K562 (cell line): ENCODE measurements at regions not wholly inside any gene's neighbourhood (a gene's known extent, or its start where the extent isn't known, plus 50 kb on each side); places are given as distances from the start of the nearest gene placed in this dataset.

ENCODE experiments used
- ATAC-seq: fragments of 200-7000 bp; cut with Tn5 transposase; 3 replicates; pipeline ENCODE4 v1.9.1; 2020; ENCODE audit warnings: moderate library complexity
- BruUV-seq: library from RNA; stranded (reverse); fragments of 400-500 nt; replicated peaks from 2 replicates; lab custom pipeline; 2021; lab: Mats Ljungman, UMichigan
- CTCF ChIA-PET: fragments of 300-600 bp; formaldehyde crosslinking; extraction: SDS; loops from one replicate; lab custom pipeline; 2021; ENCODE audit warnings: low intra/inter-chr PET ratio; lab: Yijun Ruan, JAX
- POLR2A ChIA-PET: fragments of 300-600, 350-650 bp; sonication (Branson Sonifier 250); formaldehyde crosslinking; extraction: SDS; loops from one replicate; lab custom pipeline; 2021; ENCODE audit warnings: antibody characterized with exemption, inconsistent platforms; lab: Yijun Ruan, JAX
- DNase-seq, 4 experiments: peaks; one replicate each; pipeline versions ENCODE4 v3.0.0 to v3.0.0-alpha.2; 2011 to 2018; ENCODE audit warnings: low spot score in 3 of 4, mixed read lengths in 3 of 4; ENCODE audit errors: extremely low read depth in 1 of 4
- FAIRE-seq: peaks from 2 replicates; lab custom pipeline; 2011; peaks lifted over from hg19 to GRCh38; lab: Jason Lieb, UNC
- H2AFZ ChIP-seq: 2 replicates; pipeline ENCODE4 v1.6.0; 2011; ENCODE audit warnings: low read depth, low read length, control low read depth, inconsistent platforms
- H3K27ac ChIP-seq: fragments of 200-600 bp; 3 replicates; pipeline ENCODE4 v1.8.0; 2011; ENCODE audit warnings: low read depth, mild to moderate bottlenecking, control low read depth, inconsistent platforms, low read length, moderate library complexity, mixed read lengths; ENCODE audit errors: extremely low read depth
- H3K27me3 ChIP-seq, 2 experiments: fragments of 300-600 bp in 1 of 2; 2 replicates in 1 of 2; 3 replicates in 1 of 2; pipeline versions ENCODE4 v1.6.0 to v1.8.0; 2011; ENCODE audit warnings: inconsistent platforms in 2 of 2, low read length in 2 of 2, mild to moderate bottlenecking in 1 of 2, mixed read lengths in 1 of 2, moderate library complexity in 1 of 2; ENCODE audit not compliant: control insufficient read depth in 2 of 2, insufficient read depth in 2 of 2
- H3K36me3 ChIP-seq: fragments of 300-600 bp; 3 replicates; pipeline ENCODE4 v1.8.0; 2011; ENCODE audit warnings: mild to moderate bottlenecking, low read length, inconsistent platforms; ENCODE audit not compliant: control insufficient read depth, insufficient read depth
- H3K4me1 ChIP-seq, 2 experiments: fragments of 200-600 bp in 1 of 2; replicated peaks in 1 of 2; 2 replicates in 1 of 2; 3 replicates in 1 of 2; pipeline versions ENCODE4 v1.5.1 to v1.8.0; 2011; ENCODE audit warnings: inconsistent platforms in 2 of 2, low read length in 2 of 2, mild to moderate bottlenecking in 1 of 2, mixed read lengths in 1 of 2, moderate library complexity in 1 of 2; ENCODE audit not compliant: control insufficient read depth in 2 of 2, insufficient read depth in 2 of 2
- H3K4me2 ChIP-seq: 2 replicates; pipeline ENCODE4 v1.6.1; 2011; ENCODE audit warnings: low read length, control low read depth, inconsistent platforms, mixed read lengths; ENCODE audit not compliant: insufficient read depth
- H3K4me3 ChIP-seq: fragments of 200-600 bp; sonication (generic), shearing (Covaris generic); 2 replicates; pipeline ENCODE4 v1.5.1; 2016; ENCODE audit warnings: control low read depth, inconsistent platforms
- H3K79me2 ChIP-seq: fragments of 200-600 bp; 3 replicates; pipeline ENCODE4 v1.8.0; 2011; ENCODE audit warnings: low read length, inconsistent platforms; ENCODE audit not compliant: control insufficient read depth, insufficient read depth
- H3K9ac ChIP-seq, 2 experiments: 2 replicates each; pipeline versions ENCODE4 v1.6.0 to v1.6.1; 2011; ENCODE audit warnings: low read depth in 2 of 2, low read length in 2 of 2, control low read depth in 1 of 2, inconsistent platforms in 1 of 2, mild to moderate bottlenecking in 1 of 2, mixed read lengths in 1 of 2; ENCODE audit not compliant: insufficient read depth in 1 of 2
- H3K9me1 ChIP-seq: one replicate; pipeline ENCODE4 v1.6.0; 2011; ENCODE audit warnings: inconsistent platforms, mild to moderate bottlenecking, low read length, moderate library complexity; ENCODE audit not compliant: control insufficient read depth, insufficient read depth
- H3K9me3 ChIP-seq: replicated peaks from 2 replicates; pipeline ENCODE4 v1.5.1; 2011; ENCODE audit warnings: low read depth, low read length, inconsistent platforms; ENCODE audit not compliant: control insufficient read depth, insufficient read depth
- H4K20me1 ChIP-seq: replicated peaks from 2 replicates; pipeline ENCODE4 v1.6.1; 2011; ENCODE audit warnings: low read length, inconsistent platforms, mixed read lengths; ENCODE audit not compliant: control insufficient read depth, insufficient read depth
- BRD9 ChIP-seq: fragments of 450-650 bp; IDR thresholded peaks from 2 replicates; pipeline ENCODE4 v1.6.1; 2018; ENCODE audit warnings: low read depth; ENCODE audit not compliant: partially characterized antibody
- CHD1 ChIP-seq: fragments of 200-600 bp; sonication (generic); IDR thresholded peaks from one replicate; pipeline ENCODE4 v1.6.1; 2012; ENCODE audit warnings: mild to moderate bottlenecking, moderate library complexity, low read length, inconsistent platforms
- CTCF ChIP-seq, 3 experiments: IDR thresholded peaks in 2 of 3; conservative IDR thresholded peaks in 1 of 3; 2 replicates each; pipeline ENCODE4 v1.5.1; 2011 to 2012; ENCODE audit warnings: low read length in 3 of 3, mild to moderate bottlenecking in 3 of 3, control low read depth in 2 of 3, improper control_type of control experiment in 1 of 3, inconsistent platforms in 1 of 3, low read depth in 1 of 3, mixed read lengths in 1 of 3, moderate library complexity in 1 of 3; ENCODE audit not compliant: insufficient read depth in 2 of 3
- E4F1 ChIP-seq: fragments of 250-450 bp; sonication (Bioruptor Pico); IDR thresholded peaks from 2 replicates; pipeline ENCODE4 v1.5.0; 2021; ENCODE audit warnings: mild to moderate bottlenecking, borderline replicate concordance
- ESRRB ChIP-seq: fragments of 250-450 bp; sonication (Bioruptor Pico); IDR thresholded peaks from 2 replicates; pipeline ENCODE4 v1.5.0; 2020; ENCODE audit warnings: mild to moderate bottlenecking, moderate library complexity, borderline replicate concordance
- IRF1 ChIP-seq: sonication (generic); formaldehyde crosslinking; IDR thresholded peaks from 2 replicates; pipeline ENCODE4 v1.8.0; 2022; ENCODE audit warnings: missing genetic modification reagents, mild to moderate bottlenecking, borderline replicate concordance
- NBN ChIP-seq: fragments of 450-650 bp; IDR thresholded peaks from 2 replicates; pipeline ENCODE4 v1.6.1; 2016; ENCODE audit warnings: low read depth, mild to moderate bottlenecking
- NUFIP1 ChIP-seq: fragments of 450-650 bp; IDR thresholded peaks from 2 replicates; pipeline ENCODE4 v1.6.1; 2018; ENCODE audit not compliant: partially characterized antibody
- PHF20 ChIP-seq: fragments of 450-650 bp; IDR thresholded peaks from 2 replicates; pipeline ENCODE4 v1.6.1; 2018; ENCODE audit not compliant: partially characterized antibody
- TOE1 ChIP-seq, 2 experiments: fragments of 450-650 bp in 1 of 2; sonication (generic) in 1 of 2; formaldehyde crosslinking in 1 of 2; IDR thresholded peaks; 2 replicates each; pipeline versions ENCODE4 v1.7.1 to v1.8.0; 2016 to 2022; ENCODE audit warnings: borderline replicate concordance in 2 of 2, mild to moderate bottlenecking in 2 of 2, antibody characterized with exemption in 1 of 2, inconsistent platforms in 1 of 2, low read depth in 1 of 2, missing genetic modification reagents in 1 of 2, moderate library complexity in 1 of 2
- XRCC4 ChIP-seq: IDR thresholded peaks from one replicate; pipeline ENCODE4 v1.6.1; 2011; ENCODE audit not compliant: insufficient read depth, insufficient read length; ENCODE audit errors: extremely low read depth
- WGBS: fragments of 100-300 bp; shearing (Covaris generic); methylation state at CpG from one replicate; pipeline ENCODE4 v1.1.6; 2016; ENCODE audit warnings: low coverage, mixed read lengths; ENCODE audit not compliant: insufficient coverage; ENCODE audit errors: missing lambda C conversion rate; 5-methylcytosine and 5-hydroxymethylcytosine counted together
- in situ Hi-C: fragments of 300-500 bp; cut with MboI; formaldehyde crosslinking; loops from 4 replicates; pipeline ENCODE4 v1.15.0; 2018; ENCODE audit warnings: inconsistent platforms, mixed read lengths
- intact Hi-C: fragments of 100-400 bp; cut with micrococcal nuclease; formaldehyde crosslinking; loops from 2 replicates; pipeline ENCODE4 v1.14.2; 2022

GRCh38 chr14:87623616-87624015, 369.4 kb downstream of the GALC start:
- 0% methylated on average over 1 of the region's 1 CpG for WGBS
- Histone ChIP-seq H3K4me2 (no peak overlapping the region), H3K4me1 (no peaks in the 10 kb centered on the region), H3K9me1 (no peaks in the 10 kb centered on the region), H4K20me1 (no peaks in the 10 kb centered on the region), H3K36me3 (no peaks in the 10 kb centered on the region), H3K27ac (no peak overlapping the region), H3K9ac (no peak overlapping the region), H3K79me2 (no peaks in the 10 kb centered on the region), H2AFZ (no peak overlapping the region), H3K9me3 (no peaks in the 10 kb centered on the region), H3K27me3 (no peaks in the 10 kb centered on the region), H3K4me3 (no peak overlapping the region)
- POLR2A ChIA-PET = no interaction called here
- DNase-seq = no peak
- CTCF ChIA-PET = no interaction called here
- TF ChIP-seq NUFIP1 = no peak
- TF ChIP-seq CTCF (IDR thresholded peaks at IDR 0.05 in 2 of 3, conservative IDR thresholded peaks at IDR 0.05 in 1 of 3; ENCODE audit: insufficient read depth in 2 of 3, low read depth in 1 of 3, low read length in 3 of 3) = no peak
- no peak for TF ChIP-seq NBN
- no peak for FAIRE-seq
- intact Hi-C loops = no loop called here
- in situ Hi-C loops = no loop called here
- ATAC-seq = no peak
- no TSS peak for BruUV-seq

- Histone ChIP-seq H3K4me1 (no peaks in the 10 kb centered on the region), H3K36me3 (no peaks in the 10 kb centered on the region), H2AFZ (no peak overlapping the region), H3K9ac (no peak overlapping the region), H3K4me3 (no peak overlapping the region), H3K79me2 (no peaks in the 10 kb centered on the region), H3K27me3 (no peaks in the 10 kb centered on the region), H3K9me1 (no peaks in the 10 kb centered on the region), H3K9me3 (no peaks in the 10 kb centered on the region), H3K4me2 (no peak overlapping the region), H4K20me1 (no peaks in the 10 kb centered on the region), H3K27ac (no peak overlapping the region)
- in situ Hi-C loops (no loop called here), intact Hi-C loops (no loop called here)
- ChIA-PET CTCF (no interaction called here), POLR2A (no interaction called here)
- BruUV-seq = no TSS peak
- no peak for DNase-seq
- ATAC-seq = no peak
- no peak for FAIRE-seq
- 0% methylated on average over 4 of the region's 4 CpGs for WGBS
- TF ChIP-seq IRF1 (CRISPR knock-in tag) = no peak
- TF ChIP-seq ESRRB (CRISPR knock-in tag) = no peak
- no peak for TF ChIP-seq E4F1 (CRISPR knock-in tag)
- no peak for TF ChIP-seq XRCC4
- no peak for TF ChIP-seq TOE1 (IDR thresholded peaks at IDR 0.05; ENCODE audit: borderline replicate concordance)
- no peak for TF ChIP-seq TOE1 (CRISPR knock-in tag; IDR thresholded peaks at IDR 0.05; ENCODE audit: borderline replicate concordance, low read depth)
- no peak for TF ChIP-seq CHD1
- no peak for TF ChIP-seq PHF20
- no peak for TF ChIP-seq BRD9
These were observed 375.9 kb downstream of the GALC start for GRCh38 chr14:87617079-87617478.
